Activated T-cell treated with anti-CD3 and anti-CD28 coated beads, Interleukin-2, amount 50 U/mL, for 48 hours (primary cell): ENCODE measurements at regions not wholly inside any gene's neighbourhood (a gene's known extent, or its start where the extent isn't known, plus 50 kb on each side); places are given as distances from the start of the nearest gene placed in this dataset.

Source experiments
- DNase-seq, 2 experiments: peaks; one replicate each; pipeline ENCODE4 v3.0.0-alpha.2; 2020

- no peak for DNase-seq
These were observed 60.7 kb upstream of the BDKRB2 start for GRCh38 chr14:96143906-96144305.

GRCh38 chr14:96145116-96145864 is 59.3 kb upstream of the BDKRB2 start:
- DNase-seq, result no peak

GRCh38 chr14:96146131-96146771 is 58.4 kb upstream of the BDKRB2 start:
- DNase-seq, result peak in 1 of 2 experiments; percentile 1

GRCh38 chr14:96148631-96149030 is 56.0 kb upstream of the BDKRB2 start:
- DNase-seq, result no peak

GRCh38 chr14:96149131-96149530 is 55.5 kb upstream of the BDKRB2 start:
- DNase-seq, result peak in 1 of 2 experiments; percentile 5

- DNase-seq, result no peak
These were observed 54.4 kb upstream of the BDKRB2 start for GRCh38 chr14:96150214-96150613.

- DNase-seq, result peak in 1 of 2 experiments; percentile 1
These were observed 53.4 kb upstream of the BDKRB2 start for GRCh38 chr14:96151242-96151641.

GRCh38 chr14:96153003-96153402 is 51.6 kb upstream of the BDKRB2 start:
- DNase-seq, result no peak
